ENCODE measurements at regions not wholly inside any gene's neighbourhood (a gene's known extent, or its start where the extent isn't known, plus 50 kb on each side); places are given as distances from the start of the nearest gene placed in this dataset.

DNA sequence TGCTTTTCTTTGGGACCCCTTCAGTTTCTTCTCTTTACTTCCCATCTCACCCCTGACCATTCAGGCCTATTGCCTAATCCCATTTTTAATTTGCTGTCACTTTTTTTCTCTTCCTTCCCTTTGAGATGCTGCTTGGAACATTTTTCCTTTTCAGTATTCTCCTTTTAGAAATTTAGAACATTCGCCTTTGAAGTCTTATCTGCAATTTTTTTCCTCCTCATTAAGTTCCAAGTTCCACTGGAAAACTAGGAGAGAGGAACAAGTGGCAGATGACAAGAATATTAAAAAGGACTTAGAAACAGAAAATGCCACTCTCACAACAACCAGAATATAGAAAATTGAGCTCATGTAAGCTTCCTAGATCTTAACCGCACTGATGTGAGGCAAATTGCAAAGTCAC lies 126.6 kb downstream of the PSMG1 start:
- H3K4ac ChIP-seq (ENCODE audit: low read depth, low read length) = no peak overlapping the region
- no peak overlapping the region for H3K4me3 ChIP-seq (ENCODE audit: low read length)
- no peak overlapping the region for H4K5ac ChIP-seq (ENCODE audit: low read length)
- no peaks in the 10 kb centered on the region for H3K36me3 ChIP-seq (ENCODE audit: control insufficient read depth, insufficient read depth, low read length)
- no peak overlapping the region for H2BK15ac ChIP-seq (replicated peaks; ENCODE audit: low read depth)
- no peaks in the 10 kb centered on the region for H3K79me1 ChIP-seq (ENCODE audit: low read length)
- H3K23ac ChIP-seq (ENCODE audit: low read length) = no peak overlapping the region
- no peak overlapping the region for H3K56ac ChIP-seq (ENCODE audit: low read length)
- no peak overlapping the region for H2BK120ac ChIP-seq (ENCODE audit: low read depth, low read length)
- no peaks in the 10 kb centered on the region for H3K27me3 ChIP-seq (ENCODE audit: insufficient read depth, low read length, poor library complexity)
- no peak overlapping the region for H2AK5ac ChIP-seq (ENCODE audit: low read length)
- H2BK5ac ChIP-seq (ENCODE audit: low read length) = no peak overlapping the region
- H3K18ac ChIP-seq (ENCODE audit: low read length) = no peak overlapping the region
- H3K27ac ChIP-seq (ENCODE audit: low read depth, low read length) = no peak overlapping the region
- no peak overlapping the region for H4K8ac ChIP-seq (ENCODE audit: low read depth, low read length)
- no CpG with 5 or more reads among the region's 2 CpGs for WGBS (ENCODE audit: extremely low coverage, insufficient coverage, low lambda C conversion rate)
- no peak overlapping the region for H3K4me2 ChIP-seq (ENCODE audit: low read length)
- no peaks in the 10 kb centered on the region for H3K79me2 ChIP-seq (ENCODE audit: control insufficient read depth, insufficient read depth, low read length)
- no peak for DNase-seq
- no peaks in the 10 kb centered on the region for H3K4me1 ChIP-seq (ENCODE audit: control insufficient read depth, low read depth, low read length)
- H3K9ac ChIP-seq (ENCODE audit: low read length) = no peak overlapping the region

DNA sequence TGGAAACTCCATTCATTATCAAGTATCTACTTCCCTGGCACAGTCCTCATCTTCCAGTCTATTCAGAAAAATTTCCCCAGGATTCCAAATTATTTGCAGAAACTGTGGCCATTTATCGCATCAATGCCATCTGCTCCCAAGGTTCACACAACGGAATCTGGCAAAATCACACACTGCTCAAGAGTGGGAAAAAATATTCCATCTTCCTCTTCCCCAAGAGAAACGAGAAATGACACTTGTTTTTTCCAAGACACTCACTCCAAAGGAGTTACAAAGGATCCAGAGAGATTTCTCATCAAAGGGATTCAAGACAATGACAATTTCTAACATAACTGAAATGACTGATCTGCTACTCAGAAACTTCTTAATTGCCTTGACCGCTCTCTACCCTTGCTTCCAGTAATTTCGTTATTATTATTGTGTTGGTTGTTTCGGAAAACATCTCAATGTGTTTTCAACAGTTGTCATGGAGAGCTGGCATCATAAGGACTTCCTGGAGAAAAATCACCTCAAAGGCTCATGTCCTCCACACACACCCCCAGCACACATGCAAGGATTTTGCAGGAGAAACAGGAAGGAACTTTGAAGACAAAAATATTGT lies 128.0 kb downstream of the PSMG1 start:
- Histone ChIP-seq H3K4me1 (ENCODE audit: control insufficient read depth, low read depth, low read length) (no peaks in the 10 kb centered on the region), H2BK15ac (replicated peaks; ENCODE audit: low read depth) (no peak overlapping the region), H2AK5ac (ENCODE audit: low read length) (no peak overlapping the region), H3K79me1 (ENCODE audit: low read length) (no peaks in the 10 kb centered on the region), H2BK5ac (ENCODE audit: low read length) (no peak overlapping the region), H2BK120ac (ENCODE audit: low read depth, low read length) (no peak overlapping the region), H3K27me3 (ENCODE audit: insufficient read depth, low read length, poor library complexity) (no peaks in the 10 kb centered on the region), H3K56ac (ENCODE audit: low read length) (no peak overlapping the region), H3K18ac (ENCODE audit: low read length) (no peak overlapping the region), H3K36me3 (ENCODE audit: control insufficient read depth, insufficient read depth, low read length) (no peaks in the 10 kb centered on the region), H3K23ac (ENCODE audit: low read length) (no peak overlapping the region), H3K4me2 (ENCODE audit: low read length) (no peak overlapping the region), H3K4ac (ENCODE audit: low read depth, low read length) (no peak overlapping the region), H3K4me3 (ENCODE audit: low read length) (no peak overlapping the region), H3K79me2 (ENCODE audit: control insufficient read depth, insufficient read depth, low read length) (no peaks in the 10 kb centered on the region), H4K5ac (ENCODE audit: low read length) (no peak overlapping the region), H3K27ac (ENCODE audit: low read depth, low read length) (no peak overlapping the region), H3K9ac (ENCODE audit: low read length) (no peak overlapping the region), H4K8ac (ENCODE audit: low read depth, low read length) (no peak overlapping the region)
- no peak for DNase-seq
- WGBS (ENCODE audit: extremely low coverage, insufficient coverage, low lambda C conversion rate) = no CpG with 5 or more reads among the region's 6 CpGs

DNA sequence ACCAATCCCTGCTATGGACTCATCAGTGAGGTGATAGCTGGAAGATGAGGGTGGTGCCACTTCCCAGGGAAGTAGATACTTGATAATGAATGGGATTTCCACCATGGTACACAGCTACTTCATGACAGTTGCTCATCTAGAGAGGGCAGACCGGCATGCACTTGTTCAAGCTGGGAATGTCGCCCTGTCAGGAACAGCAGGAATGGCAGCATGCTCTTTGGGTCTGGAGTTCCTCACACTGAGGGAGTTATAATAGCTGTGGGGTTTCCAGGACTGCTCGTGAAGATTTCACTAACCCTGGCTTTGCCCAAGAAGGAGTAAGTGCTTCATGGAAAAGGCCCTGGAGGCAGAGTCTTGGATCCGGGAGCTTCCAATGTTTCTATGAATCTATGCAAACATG lies 129.2 kb downstream of the PSMG1 start:
- H2BK120ac ChIP-seq (ENCODE audit: low read depth, low read length) = no peak overlapping the region
- DNase-seq = no peak
- H2AK5ac ChIP-seq (ENCODE audit: low read length) = no peak overlapping the region
- H3K9ac ChIP-seq (ENCODE audit: low read length) = no peak overlapping the region
- H3K4me2 ChIP-seq (ENCODE audit: low read length) = no peak overlapping the region
- H4K5ac ChIP-seq (ENCODE audit: low read length) = no peak overlapping the region
- no peak overlapping the region for H2BK15ac ChIP-seq (replicated peaks; ENCODE audit: low read depth)
- no peaks in the 10 kb centered on the region for H3K79me2 ChIP-seq (ENCODE audit: control insufficient read depth, insufficient read depth, low read length)
- no peak overlapping the region for H3K23ac ChIP-seq (ENCODE audit: low read length)
- no peak overlapping the region for H4K8ac ChIP-seq (ENCODE audit: low read depth, low read length)
- no peak overlapping the region for H3K18ac ChIP-seq (ENCODE audit: low read length)
- no CpG with 5 or more reads among the region's 4 CpGs for WGBS (ENCODE audit: extremely low coverage, insufficient coverage, low lambda C conversion rate)
- H2BK5ac ChIP-seq (ENCODE audit: low read length) = no peak overlapping the region
- H3K4me1 ChIP-seq (ENCODE audit: control insufficient read depth, low read depth, low read length) = no peaks in the 10 kb centered on the region
- H3K4me3 ChIP-seq (ENCODE audit: low read length) = no peak overlapping the region
- no peak overlapping the region for H3K4ac ChIP-seq (ENCODE audit: low read depth, low read length)
- H3K36me3 ChIP-seq (ENCODE audit: control insufficient read depth, insufficient read depth, low read length) = no peaks in the 10 kb centered on the region
- no peaks in the 10 kb centered on the region for H3K27me3 ChIP-seq (ENCODE audit: insufficient read depth, low read length, poor library complexity)
- H3K79me1 ChIP-seq (ENCODE audit: low read length) = no peaks in the 10 kb centered on the region
- no peak overlapping the region for H3K27ac ChIP-seq (ENCODE audit: low read depth, low read length)
- H3K56ac ChIP-seq (ENCODE audit: low read length) = no peak overlapping the region

DNA sequence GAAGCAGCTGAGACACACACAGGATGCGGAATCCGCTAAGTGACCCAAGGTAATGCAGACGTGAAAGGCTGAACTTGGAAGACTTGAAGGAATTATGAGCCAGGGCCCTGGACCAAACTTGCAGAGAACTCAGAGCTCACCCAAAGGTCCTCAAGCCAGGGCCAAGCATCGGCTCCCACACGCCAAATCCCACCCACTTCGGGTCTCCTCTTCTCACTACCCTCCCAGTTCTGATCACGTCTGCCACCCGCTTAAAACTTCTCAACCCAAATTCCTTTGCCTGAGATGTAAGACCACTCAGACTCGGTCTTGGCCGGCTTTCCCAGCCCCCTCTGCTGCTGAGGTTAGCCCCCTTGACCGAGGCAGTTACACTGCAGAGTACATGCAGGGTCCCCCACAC lies 130.1 kb downstream of the PSMG1 start:
- no peak overlapping the region for H2BK15ac ChIP-seq (replicated peaks; ENCODE audit: low read depth)
- H2AK5ac ChIP-seq (ENCODE audit: low read length) = no peak overlapping the region
- H3K4me2 ChIP-seq (ENCODE audit: low read length) = no peak overlapping the region
- H3K56ac ChIP-seq (ENCODE audit: low read length) = no peak overlapping the region
- no peaks in the 10 kb centered on the region for H3K36me3 ChIP-seq (ENCODE audit: control insufficient read depth, insufficient read depth, low read length)
- no peaks in the 10 kb centered on the region for H3K27me3 ChIP-seq (ENCODE audit: insufficient read depth, low read length, poor library complexity)
- no peaks in the 10 kb centered on the region for H3K4me1 ChIP-seq (ENCODE audit: control insufficient read depth, low read depth, low read length)
- no peak overlapping the region for H3K18ac ChIP-seq (ENCODE audit: low read length)
- no peak overlapping the region for H3K23ac ChIP-seq (ENCODE audit: low read length)
- H3K79me2 ChIP-seq (ENCODE audit: control insufficient read depth, insufficient read depth, low read length) = no peaks in the 10 kb centered on the region
- no peak overlapping the region for H2BK120ac ChIP-seq (ENCODE audit: low read depth, low read length)
- H3K4me3 ChIP-seq (ENCODE audit: low read length) = no peak overlapping the region
- no peak overlapping the region for H4K8ac ChIP-seq (ENCODE audit: low read depth, low read length)
- no CpG with 5 or more reads among the region's 11 CpGs for WGBS (ENCODE audit: extremely low coverage, insufficient coverage, low lambda C conversion rate)
- no peak overlapping the region for H3K9ac ChIP-seq (ENCODE audit: low read length)
- H2BK5ac ChIP-seq (ENCODE audit: low read length) = no peak overlapping the region
- H4K5ac ChIP-seq (ENCODE audit: low read length) = no peak overlapping the region
- no peak overlapping the region for H3K27ac ChIP-seq (ENCODE audit: low read depth, low read length)
- no peak for DNase-seq
- no peak overlapping the region for H3K4ac ChIP-seq (ENCODE audit: low read depth, low read length)
- H3K79me1 ChIP-seq (ENCODE audit: low read length) = no peaks in the 10 kb centered on the region

DNA sequence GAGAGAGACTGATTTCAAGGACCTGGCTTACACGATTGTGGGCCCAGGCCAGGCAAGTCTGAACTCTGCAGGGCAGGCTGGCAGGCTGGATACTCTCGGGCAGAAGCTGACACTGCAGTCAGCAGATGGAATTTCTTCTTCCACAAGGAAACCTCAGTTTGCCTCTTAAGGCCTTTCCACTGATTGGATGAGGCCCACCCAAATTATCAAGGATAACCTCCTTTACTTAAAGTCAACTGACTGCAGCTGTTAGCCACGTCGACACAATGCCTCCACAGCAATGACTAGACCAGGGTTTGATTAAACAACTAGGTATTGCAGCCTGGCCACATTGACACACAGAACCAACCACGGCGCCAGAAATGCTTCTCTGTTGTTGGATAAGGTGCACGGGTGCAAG lies 130.5 kb downstream of the PSMG1 start:
- Histone ChIP-seq H3K23ac (ENCODE audit: low read length) (no peak overlapping the region), H4K8ac (ENCODE audit: low read depth, low read length) (no peak overlapping the region), H3K4me1 (ENCODE audit: control insufficient read depth, low read depth, low read length) (no peaks in the 10 kb centered on the region), H3K79me2 (ENCODE audit: control insufficient read depth, insufficient read depth, low read length) (no peaks in the 10 kb centered on the region), H3K9ac (ENCODE audit: low read length) (no peak overlapping the region), H3K27ac (ENCODE audit: low read depth, low read length) (no peak overlapping the region), H3K4me2 (ENCODE audit: low read length) (no peak overlapping the region), H2BK5ac (ENCODE audit: low read length) (no peak overlapping the region), H3K56ac (ENCODE audit: low read length) (no peak overlapping the region), H2BK120ac (ENCODE audit: low read depth, low read length) (no peak overlapping the region), H2BK15ac (replicated peaks; ENCODE audit: low read depth) (no peak overlapping the region), H3K27me3 (ENCODE audit: insufficient read depth, low read length, poor library complexity) (no peaks in the 10 kb centered on the region), H3K36me3 (ENCODE audit: control insufficient read depth, insufficient read depth, low read length) (no peaks in the 10 kb centered on the region), H4K5ac (ENCODE audit: low read length) (no peak overlapping the region), H3K79me1 (ENCODE audit: low read length) (no peaks in the 10 kb centered on the region), H3K4me3 (ENCODE audit: low read length) (no peak overlapping the region), H2AK5ac (ENCODE audit: low read length) (no peak overlapping the region), H3K18ac (ENCODE audit: low read length) (no peak overlapping the region), H3K4ac (ENCODE audit: low read depth, low read length) (no peak overlapping the region)
- no peak for DNase-seq
- no CpG with 5 or more reads among the region's 7 CpGs for WGBS (ENCODE audit: extremely low coverage, insufficient coverage, low lambda C conversion rate)

DNA sequence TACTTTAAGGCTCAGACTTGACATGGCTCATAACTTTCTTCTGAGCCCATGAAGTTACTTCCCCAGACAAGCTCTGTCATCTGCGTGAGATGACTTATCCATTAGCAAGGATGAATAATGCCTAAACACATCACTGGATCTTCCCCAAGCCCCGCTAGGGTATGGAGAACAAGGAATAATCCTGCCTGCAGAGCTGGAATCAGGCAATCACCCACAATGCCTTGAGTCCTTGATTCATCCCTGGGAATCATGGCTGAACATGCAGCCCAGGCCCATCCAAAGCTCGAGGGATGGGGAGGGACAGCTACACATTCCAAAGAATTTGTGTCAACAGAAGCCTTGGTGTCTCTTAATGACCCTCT lies 131.7 kb downstream of the PSMG1 start:
- no peak overlapping the region for H3K4ac ChIP-seq (ENCODE audit: low read depth, low read length)
- H3K4me3 ChIP-seq (ENCODE audit: low read length) = no peak overlapping the region
- H2BK5ac ChIP-seq (ENCODE audit: low read length) = no peak overlapping the region
- no peak overlapping the region for H2AK5ac ChIP-seq (ENCODE audit: low read length)
- no peaks in the 10 kb centered on the region for H3K36me3 ChIP-seq (ENCODE audit: control insufficient read depth, insufficient read depth, low read length)
- H3K9ac ChIP-seq (ENCODE audit: low read length) = no peak overlapping the region
- no peak overlapping the region for H4K5ac ChIP-seq (ENCODE audit: low read length)
- no peak overlapping the region for H3K23ac ChIP-seq (ENCODE audit: low read length)
- H3K56ac ChIP-seq (ENCODE audit: low read length) = no peak overlapping the region
- no peak overlapping the region for H4K8ac ChIP-seq (ENCODE audit: low read depth, low read length)
- no peak overlapping the region for H3K27ac ChIP-seq (ENCODE audit: low read depth, low read length)
- H2BK120ac ChIP-seq (ENCODE audit: low read depth, low read length) = no peak overlapping the region
- no peak overlapping the region for H3K18ac ChIP-seq (ENCODE audit: low read length)
- no peaks in the 10 kb centered on the region for H3K27me3 ChIP-seq (ENCODE audit: insufficient read depth, low read length, poor library complexity)
- H2BK15ac ChIP-seq (replicated peaks; ENCODE audit: low read depth) = no peak overlapping the region
- H3K79me2 ChIP-seq (ENCODE audit: control insufficient read depth, insufficient read depth, low read length) = no peaks in the 10 kb centered on the region
- no CpG with 5 or more reads among the region's 3 CpGs for whole genome bisulfite sequencing (ENCODE audit: extremely low coverage, insufficient coverage, low lambda C conversion rate)
- no peaks in the 10 kb centered on the region for H3K79me1 ChIP-seq (ENCODE audit: low read length)
- no peak overlapping the region for H3K4me2 ChIP-seq (ENCODE audit: low read length)
- no peak for DNase-seq
- no peaks in the 10 kb centered on the region for H3K4me1 ChIP-seq (ENCODE audit: control insufficient read depth, low read depth, low read length)
